Memory B cell (primary cell): ENCODE measurements at regions not wholly inside any gene's neighbourhood (a gene's known extent, or its start where the extent isn't known, plus 50 kb on each side); places are given as distances from the start of the nearest gene placed in this dataset.

Source experiments
- ATAC-seq: fragments of 150-1000 bp; cut with Tn5 transposase; 2 replicates; pipeline ENCODE4 v1.10.0; 2021; ENCODE audit warnings: low read depth, mild to moderate bottlenecking, moderate library complexity
- DNase-seq, 2 donors: peaks; one replicate each; pipeline ENCODE4 v3.0.0; 2022; ENCODE audit warnings: low spot score in 2 of 2
- H3K27ac Mint-ChIP-seq: one replicate; pipeline ENCODE4 v1.8.0; 2022; ENCODE audit warnings: mild to moderate bottlenecking, moderate library complexity, mixed read lengths
- H3K27me3 Mint-ChIP-seq: one replicate; pipeline ENCODE4 v1.8.0; 2022; ENCODE audit warnings: mixed read lengths
- H3K36me3 Mint-ChIP-seq: one replicate; pipeline ENCODE4 v1.8.0; 2022; ENCODE audit warnings: mild to moderate bottlenecking, mixed read lengths
- H3K4me1 Mint-ChIP-seq: one replicate; pipeline ENCODE4 v1.8.0; 2022; ENCODE audit warnings: mixed read lengths
- H3K4me3 Mint-ChIP-seq: one replicate; pipeline ENCODE4 v1.8.0; 2022; ENCODE audit warnings: mild to moderate bottlenecking, moderate library complexity, mixed read lengths
- H3K9me3 Mint-ChIP-seq: one replicate; pipeline ENCODE4 v1.8.0; 2022; ENCODE audit warnings: mixed read lengths

GRCh38 chr6:22907085-22907484 is 337.7 kb downstream of the HDGFL1 start:
- H3K27ac Mint-ChIP-seq: no peak overlapping the region
- DNase-seq (no peak), ATAC-seq (no peak)
- peaks cover 15% of the 10 kb centered on the region for H3K9me3 Mint-ChIP-seq
- H3K36me3 Mint-ChIP-seq: no peaks in the 10 kb centered on the region
- no peaks in the 10 kb centered on the region for H3K4me1 Mint-ChIP-seq
- H3K4me3 Mint-ChIP-seq: no peak overlapping the region
- no peaks in the 10 kb centered on the region for H3K27me3 Mint-ChIP-seq

GRCh38 chr6:22910370-22910769 is 341.0 kb downstream of the HDGFL1 start:
- ATAC-seq (no peak), DNase-seq (no peak)
- Mint-ChIP-seq H3K4me1 (no peaks in the 10 kb centered on the region), H3K4me3 (no peak overlapping the region), H3K36me3 (no peaks in the 10 kb centered on the region), H3K27ac (no peak overlapping the region), H3K27me3 (no peaks in the 10 kb centered on the region), H3K9me3 (peaks cover 17% of the 10 kb centered on the region)

- H3K36me3 Mint-ChIP-seq: no peaks in the 10 kb centered on the region
- no peak overlapping the region for H3K4me3 Mint-ChIP-seq
- no peaks in the 10 kb centered on the region for H3K27me3 Mint-ChIP-seq
- no peak overlapping the region for H3K27ac Mint-ChIP-seq
- H3K4me1 Mint-ChIP-seq: no peaks in the 10 kb centered on the region
- DNase-seq: no peak
- H3K9me3 Mint-ChIP-seq: peaks cover 11% of the 10 kb centered on the region
- no peak for ATAC-seq
Measured at GRCh38 chr6:22913612-22914011, 344.2 kb downstream of the HDGFL1 start.

GRCh38 chr6:22917344-22917743 is 348.0 kb downstream of the HDGFL1 start:
- H3K27me3 Mint-ChIP-seq: no peaks in the 10 kb centered on the region
- no peaks in the 10 kb centered on the region for H3K36me3 Mint-ChIP-seq
- peaks cover 13% of the 10 kb centered on the region for H3K9me3 Mint-ChIP-seq
- DNase-seq: no peak
- no peak overlapping the region for H3K4me3 Mint-ChIP-seq
- no peaks in the 10 kb centered on the region for H3K4me1 Mint-ChIP-seq
- no peak for ATAC-seq
- no peak overlapping the region for H3K27ac Mint-ChIP-seq

GRCh38 chr6:22921828-22922227 is 352.5 kb downstream of the HDGFL1 start:
- Mint-ChIP-seq H3K27ac (no peak overlapping the region), H3K36me3 (no peaks in the 10 kb centered on the region), H3K4me3 (no peak overlapping the region), H3K4me1 (no peaks in the 10 kb centered on the region), H3K9me3 (peaks cover 11% of the 10 kb centered on the region), H3K27me3 (no peaks in the 10 kb centered on the region)
- DNase-seq: no peak
- ATAC-seq: no peak

- no peak for DNase-seq
- H3K36me3 Mint-ChIP-seq: no peaks in the 10 kb centered on the region
- H3K27me3 Mint-ChIP-seq: no peaks in the 10 kb centered on the region
- no peaks in the 10 kb centered on the region for H3K9me3 Mint-ChIP-seq
- H3K4me1 Mint-ChIP-seq: no peaks in the 10 kb centered on the region
- no peak for ATAC-seq
- no peak overlapping the region for H3K4me3 Mint-ChIP-seq
- no peak overlapping the region for H3K27ac Mint-ChIP-seq
Measured at GRCh38 chr6:22925304-22925835, 356.0 kb downstream of the HDGFL1 start.

- no peaks in the 10 kb centered on the region for H3K27me3 Mint-ChIP-seq
- H3K4me3 Mint-ChIP-seq: no peak overlapping the region
- H3K9me3 Mint-ChIP-seq: peaks cover 2% of the 10 kb centered on the region
- DNase-seq (no peak), ATAC-seq (no peak)
- H3K36me3 Mint-ChIP-seq: no peaks in the 10 kb centered on the region
- no peak overlapping the region for H3K27ac Mint-ChIP-seq
- no peaks in the 10 kb centered on the region for H3K4me1 Mint-ChIP-seq
Measured at GRCh38 chr6:22925920-22926789, 356.8 kb downstream of the HDGFL1 start.

GRCh38 chr6:22926790-22927354 is 357.5 kb downstream of the HDGFL1 start:
- ATAC-seq (no peak), DNase-seq (no peak)
- H3K4me1 Mint-ChIP-seq: no peaks in the 10 kb centered on the region
- H3K27ac Mint-ChIP-seq: no peak overlapping the region
- no peaks in the 10 kb centered on the region for H3K27me3 Mint-ChIP-seq
- no peaks in the 10 kb centered on the region for H3K36me3 Mint-ChIP-seq
- no peak overlapping the region for H3K4me3 Mint-ChIP-seq
- H3K9me3 Mint-ChIP-seq: peaks cover 2% of the 10 kb centered on the region

- Mint-ChIP-seq H3K36me3 (no peaks in the 10 kb centered on the region), H3K27me3 (no peaks in the 10 kb centered on the region), H3K9me3 (peaks cover 2% of the 10 kb centered on the region), H3K4me3 (no peak overlapping the region), H3K27ac (no peak overlapping the region), H3K4me1 (no peaks in the 10 kb centered on the region)
- DNase-seq: no peak
- no peak for ATAC-seq
Measured at GRCh38 chr6:22928775-22929174, 359.4 kb downstream of the HDGFL1 start.

GRCh38 chr6:22929311-22929985 is 360.1 kb downstream of the HDGFL1 start:
- no peaks in the 10 kb centered on the region for H3K4me1 Mint-ChIP-seq
- H3K36me3 Mint-ChIP-seq: no peaks in the 10 kb centered on the region
- ATAC-seq (no peak), DNase-seq (no peak)
- H3K4me3 Mint-ChIP-seq: no peak overlapping the region
- no peaks in the 10 kb centered on the region for H3K27me3 Mint-ChIP-seq
- H3K27ac Mint-ChIP-seq: no peak overlapping the region
- peaks cover 2% of the 10 kb centered on the region for H3K9me3 Mint-ChIP-seq

- H3K4me3 Mint-ChIP-seq: no peak overlapping the region
- H3K27me3 Mint-ChIP-seq: no peaks in the 10 kb centered on the region
- H3K4me1 Mint-ChIP-seq: no peaks in the 10 kb centered on the region
- peaks cover 7% of the 10 kb centered on the region for H3K9me3 Mint-ChIP-seq
- ATAC-seq: no peak
- no peaks in the 10 kb centered on the region for H3K36me3 Mint-ChIP-seq
- DNase-seq: no peak
- no peak overlapping the region for H3K27ac Mint-ChIP-seq
Measured at GRCh38 chr6:22940581-22941290, 371.4 kb downstream of the HDGFL1 start.

GRCh38 chr6:22942403-22942802 is 373.0 kb downstream of the HDGFL1 start:
- Mint-ChIP-seq H3K36me3 (no peaks in the 10 kb centered on the region), H3K4me1 (no peaks in the 10 kb centered on the region), H3K27me3 (no peaks in the 10 kb centered on the region), H3K4me3 (no peak overlapping the region), H3K27ac (no peak overlapping the region), H3K9me3 (peaks cover 5% of the 10 kb centered on the region)
- DNase-seq (no peak), ATAC-seq (no peak)

GRCh38 chr6:22943327-22943726 is 374.0 kb downstream of the HDGFL1 start:
- Mint-ChIP-seq H3K9me3 (peaks cover 5% of the 10 kb centered on the region), H3K36me3 (no peaks in the 10 kb centered on the region), H3K4me3 (no peak overlapping the region), H3K27me3 (no peaks in the 10 kb centered on the region), H3K4me1 (no peaks in the 10 kb centered on the region), H3K27ac (no peak overlapping the region)
- DNase-seq (no peak), ATAC-seq (no peak)

- Mint-ChIP-seq H3K9me3 (peaks cover 2% of the 10 kb centered on the region), H3K27ac (no peak overlapping the region), H3K36me3 (no peaks in the 10 kb centered on the region), H3K4me3 (no peak overlapping the region), H3K4me1 (peaks cover 2% of the 10 kb centered on the region), H3K27me3 (no peaks in the 10 kb centered on the region)
- no peak for ATAC-seq
- DNase-seq: no peak
Measured at GRCh38 chr6:22949967-22950366, 380.6 kb downstream of the HDGFL1 start.
